A673 (cell line): ENCODE measurements at regions not wholly inside any gene's neighbourhood (a gene's known extent, or its start where the extent isn't known, plus 50 kb on each side); places are given as distances from the start of the nearest gene placed in this dataset.

Source experiments
- CTCF ChIP-seq: fragments of 300-800, 200-600 bp; sonication (generic); conservative IDR thresholded peaks from 2 replicates; pipeline ENCODE4 v1.5.1; 2017; ENCODE audit warnings: low read depth, mild to moderate bottlenecking, antibody characterized with exemption, low read length, moderate library complexity, mixed read lengths
- EZH2 ChIP-seq: fragments of 200-600 bp; sonication (generic); IDR thresholded peaks from 2 replicates; pipeline ENCODE4 v1.6.1; 2017; ENCODE audit warnings: borderline replicate concordance, low read depth, mild to moderate bottlenecking, mixed read lengths, antibody characterized with exemption, low read length; ENCODE audit not compliant: poor library complexity, severe bottlenecking

DNA sequence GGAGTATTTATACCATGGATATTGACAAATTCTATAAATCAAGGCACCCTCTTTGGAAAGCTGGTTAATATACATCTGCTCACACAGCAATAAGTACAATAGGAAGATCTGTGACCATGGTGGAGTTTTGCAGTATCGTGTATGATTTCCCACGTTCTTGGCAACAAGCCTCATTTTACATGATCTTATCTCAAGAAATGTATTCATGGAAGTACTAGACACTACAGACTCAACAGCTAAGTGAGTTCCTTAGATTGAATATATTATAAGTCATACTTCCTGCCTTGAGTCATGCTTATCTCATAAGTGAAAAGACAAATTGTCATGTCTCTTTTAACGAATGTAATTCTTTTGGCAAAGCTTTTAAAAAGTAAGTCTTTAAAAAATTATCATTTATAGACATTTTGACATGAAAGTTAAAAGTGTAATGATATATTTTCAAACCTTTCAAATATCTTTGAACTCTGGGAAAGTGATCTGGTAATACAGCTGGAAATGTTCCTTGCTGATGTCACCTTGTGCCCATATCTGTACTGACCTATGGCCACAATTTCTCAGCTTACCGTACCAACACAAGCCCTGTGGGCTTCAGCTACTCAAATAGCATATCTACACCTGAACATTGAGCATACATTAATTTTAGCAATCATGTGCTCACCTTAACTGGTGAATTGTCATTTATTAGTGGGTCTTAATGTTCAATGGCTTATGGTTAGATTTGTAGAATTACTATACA, 130.3 kb upstream of the TMC3 start:
- TF ChIP-seq CTCF, result no peak
- no peak for TF ChIP-seq EZH2
